SKM-1 treated with dmso at 0.1 percent for 144 hours (cell line): ENCODE measurements at regions not wholly inside any gene's neighbourhood (a gene's known extent, or its start where the extent isn't known, plus 50 kb on each side); places are given as distances from the start of the nearest gene placed in this dataset.

Source experiments
- DNase-seq: peaks from one replicate; lab custom pipeline; 2025; ENCODE audit not compliant: unreplicated experiment; lab: John Stamatoyannopoulos, UW

- DNase-seq, result no peak
Observed at GRCh38 chr16:5581908-5582307, 484.3 kb upstream of the EEF2KMT start.

- no peak for DNase-seq
Observed at GRCh38 chr16:5581428-5581827, 483.8 kb upstream of the EEF2KMT start.

GRCh38 chr16:5580772-5581171 lies 483.2 kb upstream of the EEF2KMT start:
- no peak for DNase-seq

DNA sequence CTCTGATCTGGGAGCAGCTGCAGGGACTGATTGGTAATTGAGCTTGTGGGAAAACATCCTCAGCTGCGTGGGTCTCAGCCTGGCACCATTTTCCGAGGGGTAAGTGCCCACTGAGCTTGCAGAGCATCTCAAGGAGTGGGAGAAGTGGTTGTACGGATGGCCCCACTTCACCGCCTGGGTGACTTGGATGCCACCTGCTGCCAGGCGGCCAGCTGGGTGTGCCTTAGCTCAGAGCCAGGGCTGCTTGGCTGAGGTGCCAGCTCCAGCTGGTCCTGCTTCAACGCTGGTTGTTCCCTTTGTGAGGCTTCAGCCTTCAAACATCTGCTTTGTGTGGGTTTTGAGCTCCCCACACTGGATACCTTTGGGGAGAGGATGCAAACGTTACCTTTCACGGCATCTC lies 482.7 kb upstream of the EEF2KMT start:
- DNase-seq, result no peak

- no peak for DNase-seq
Observed at GRCh38 chr16:5578980-5579379, 481.4 kb upstream of the EEF2KMT start.

- no peak for DNase-seq
Observed at GRCh38 chr16:5577463-5577862, 479.9 kb upstream of the EEF2KMT start.

GRCh38 chr16:5575646-5576245 lies 478.2 kb upstream of the EEF2KMT start:
- no peak for DNase-seq

DNA sequence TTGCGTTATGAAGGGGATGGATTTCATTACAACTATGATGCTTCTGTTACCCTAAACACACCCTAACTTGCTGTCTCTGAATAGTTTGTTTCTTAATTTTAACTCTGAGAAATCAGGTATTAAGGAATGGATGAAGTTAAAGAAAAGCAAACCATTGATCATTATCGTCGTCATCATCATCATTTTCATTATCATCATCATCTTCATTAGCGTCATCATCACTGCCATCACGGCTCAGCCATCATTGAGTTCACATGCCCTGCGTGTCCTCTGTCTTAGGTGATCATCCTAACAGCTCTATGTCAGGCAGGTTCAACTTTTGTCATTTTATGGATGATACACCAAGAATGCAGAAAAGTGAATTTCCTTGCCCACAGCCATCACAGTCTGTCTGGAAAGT lies 477.5 kb upstream of the EEF2KMT start:
- no peak for DNase-seq

DNA sequence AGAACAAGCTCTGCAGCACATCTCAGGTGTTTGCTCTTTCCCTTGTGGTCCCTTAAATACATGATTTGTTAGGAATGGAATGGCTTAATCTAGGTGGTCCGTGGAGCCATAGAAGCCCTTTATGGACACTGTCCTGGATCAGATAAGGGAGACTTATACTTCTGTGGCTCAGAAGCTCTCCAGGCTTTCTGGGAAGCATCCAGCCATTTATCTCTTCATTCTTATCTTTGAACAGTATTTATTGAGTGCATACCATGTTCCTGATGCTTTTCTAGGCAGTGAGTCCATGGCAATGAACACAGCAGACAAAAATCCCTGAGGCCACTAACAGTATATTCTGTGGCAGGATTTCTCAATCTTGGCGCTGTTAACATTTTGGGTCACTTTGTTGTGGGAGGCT lies 474.5 kb upstream of the EEF2KMT start:
- no peak for DNase-seq

GRCh38 chr16:5571446-5571845 lies 473.9 kb upstream of the EEF2KMT start:
- no peak for DNase-seq

DNA sequence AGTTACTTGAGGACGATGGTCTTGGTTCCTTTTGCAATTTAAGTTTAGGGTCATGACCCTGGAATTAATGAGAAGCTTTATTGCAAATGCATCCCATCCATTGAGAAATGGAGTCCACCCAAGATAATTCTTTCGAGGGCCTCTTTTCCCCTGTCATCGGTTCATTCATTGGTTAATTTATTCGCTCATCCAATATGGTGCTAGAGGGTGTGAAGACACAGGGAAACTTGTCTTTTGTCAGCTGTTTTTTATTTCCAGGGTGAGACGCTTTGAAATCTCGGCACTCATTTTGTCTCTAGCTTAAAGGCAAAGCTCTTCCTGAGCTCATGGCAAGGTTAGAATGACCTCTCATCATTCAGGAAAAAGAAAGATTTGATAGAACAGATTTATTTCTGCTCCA lies 464.2 kb upstream of the EEF2KMT start:
- DNase-seq, result no peak

DNA sequence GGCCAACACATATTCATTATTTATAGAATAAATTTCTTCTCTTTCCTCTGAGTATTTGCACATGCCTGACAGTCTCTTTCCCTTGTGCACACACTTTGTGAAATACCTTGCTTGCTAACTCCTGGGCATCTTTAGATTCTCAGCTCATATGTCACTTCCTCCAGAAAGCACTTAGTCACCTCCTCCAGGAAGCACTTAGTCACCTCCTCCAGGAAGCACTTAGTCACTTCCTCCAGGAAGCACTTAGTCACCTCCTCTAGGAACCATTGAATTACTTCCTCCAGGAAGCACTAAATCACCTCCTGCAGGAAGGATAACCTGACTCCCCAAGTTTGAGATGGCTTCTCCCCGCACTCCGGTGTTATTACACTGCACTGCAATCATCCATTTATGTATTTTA lies 462.5 kb upstream of the EEF2KMT start:
- DNase-seq, result no peak

GRCh38 chr16:5557966-5558365 lies 460.4 kb upstream of the EEF2KMT start:
- no peak for DNase-seq

DNA sequence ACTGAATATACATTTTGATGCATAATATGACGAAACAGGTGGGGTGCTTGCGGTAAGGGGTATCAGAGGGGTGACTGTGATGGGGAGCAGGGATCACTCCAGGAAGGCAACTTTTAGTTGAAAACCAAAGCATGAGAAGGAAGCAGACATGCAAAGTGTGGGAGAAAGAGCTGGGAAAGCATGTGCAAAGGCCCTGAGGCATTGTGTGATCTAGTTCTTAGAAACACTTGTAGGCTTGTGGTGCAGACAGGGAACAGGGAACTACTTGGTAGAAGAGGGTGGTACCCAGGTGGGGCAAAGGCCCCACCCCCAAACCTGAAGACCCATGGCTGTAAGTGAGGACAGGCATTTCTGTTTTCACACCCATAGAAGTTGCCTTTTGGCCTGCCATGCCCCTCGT lies 459.9 kb upstream of the EEF2KMT start:
- no peak for DNase-seq

GRCh38 chr16:5556158-5556810 lies 458.7 kb upstream of the EEF2KMT start:
- DNase-seq, result no peak

DNA sequence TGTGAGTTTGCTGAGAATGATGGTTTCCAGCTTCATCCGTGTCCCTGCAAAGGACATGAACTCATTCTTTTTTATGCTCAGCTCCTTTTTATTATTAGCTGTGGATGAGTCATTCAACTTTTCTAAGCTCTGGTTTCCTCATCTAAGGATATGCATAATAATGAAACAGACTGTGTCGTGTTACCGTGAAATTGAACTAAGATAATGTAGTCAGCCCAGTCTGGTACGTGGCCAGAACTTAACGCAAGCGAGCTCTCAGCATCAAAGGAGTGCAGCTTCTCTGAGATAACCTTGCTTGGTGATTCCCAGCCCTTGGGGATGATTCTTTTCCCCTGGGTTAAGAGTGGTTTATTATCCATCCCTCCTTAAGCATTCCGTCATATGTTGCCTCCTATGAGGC lies 454.3 kb upstream of the EEF2KMT start:
- DNase-seq, result no peak

- DNase-seq, result no peak
Observed at GRCh38 chr16:5549802-5550201, 452.2 kb upstream of the EEF2KMT start.

- no peak for DNase-seq
Observed at GRCh38 chr16:5541356-5541755, 443.8 kb upstream of the EEF2KMT start.

- DNase-seq, result no peak
Observed at GRCh38 chr16:5537347-5537746, 439.8 kb upstream of the EEF2KMT start.

- DNase-seq, result no peak
Observed at GRCh38 chr16:5533321-5533888, 435.8 kb upstream of the EEF2KMT start.

DNA sequence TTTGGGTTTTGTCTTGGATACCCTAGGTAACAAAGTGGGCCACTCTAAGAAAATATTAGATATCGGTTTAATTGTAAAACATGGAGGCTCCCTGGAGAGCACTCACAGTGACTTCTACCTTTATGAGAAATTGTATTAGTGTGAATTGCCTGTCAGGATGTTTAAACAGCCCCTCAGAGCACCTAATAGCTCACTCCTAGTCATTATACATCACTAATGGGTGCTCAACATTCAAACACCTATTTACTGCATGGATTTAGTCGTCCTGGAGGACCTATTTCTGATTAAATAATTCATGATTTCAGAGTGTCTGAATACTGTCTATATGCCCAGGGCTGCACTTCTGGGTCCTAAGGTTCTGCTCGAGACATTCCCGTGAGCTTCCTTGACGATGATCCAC lies 430.2 kb upstream of the EEF2KMT start:
- DNase-seq, result no peak

DNA sequence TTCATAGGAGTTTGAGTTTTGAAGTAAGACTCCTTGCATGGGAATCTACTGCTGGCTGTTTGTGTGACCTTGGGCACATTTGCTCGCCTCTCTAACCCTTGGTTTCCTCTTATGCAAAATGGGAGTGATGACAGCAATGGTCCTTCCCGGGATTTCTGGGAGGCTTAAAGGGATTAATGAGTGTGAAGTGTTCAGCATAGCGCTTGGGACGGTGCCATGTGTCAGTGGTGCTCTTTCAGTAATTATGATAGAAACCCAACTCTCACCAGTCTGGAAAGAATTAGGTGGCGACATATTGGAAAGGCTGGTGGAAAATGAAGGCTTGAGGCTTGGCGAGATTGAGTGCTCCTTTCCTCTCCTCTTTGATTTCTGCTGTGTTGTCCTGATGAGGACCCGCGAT lies 429.2 kb upstream of the EEF2KMT start:
- DNase-seq, result no peak

DNA sequence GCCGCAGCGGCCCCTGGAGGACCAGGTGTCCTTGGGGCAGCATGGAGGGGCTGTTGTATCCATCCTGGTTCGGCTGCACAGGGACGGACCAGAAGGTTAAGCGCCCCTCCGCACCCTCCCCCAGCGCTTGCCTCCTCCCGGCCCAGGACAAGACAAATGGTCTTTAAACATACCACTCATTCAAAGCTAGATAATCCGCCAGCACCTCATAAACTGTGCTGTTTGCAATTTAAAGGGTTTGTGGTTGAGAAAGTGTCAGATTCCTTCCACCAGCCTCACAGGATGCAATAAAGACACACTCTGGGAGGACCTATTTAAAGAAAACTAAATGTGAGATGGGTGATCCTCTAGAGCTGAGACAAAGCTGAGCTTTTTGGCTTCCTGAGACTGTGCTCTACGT lies 426.2 kb upstream of the EEF2KMT start:
- DNase-seq, result no peak
